Nucleus accumbens (tissue), 56 donors: ENCODE measurements at regions not wholly inside any gene's neighbourhood (a gene's known extent, or its start where the extent isn't known, plus 50 kb on each side); places are given as distances from the start of the nearest gene placed in this dataset.
A peak's percentile ranks its signal among the peaks of the same experiment; 100 is the strongest.
"Not testable (repeated sequence)": the region's sequence is repeated elsewhere in the genome, so short reads cannot be mapped to it uniquely, and the experiment has no call there.

ENCODE experiments used
- DNase-seq, 56 donors: peaks; one replicate each; lab custom pipeline; 2025; lab: John Stamatoyannopoulos, UW

DNA sequence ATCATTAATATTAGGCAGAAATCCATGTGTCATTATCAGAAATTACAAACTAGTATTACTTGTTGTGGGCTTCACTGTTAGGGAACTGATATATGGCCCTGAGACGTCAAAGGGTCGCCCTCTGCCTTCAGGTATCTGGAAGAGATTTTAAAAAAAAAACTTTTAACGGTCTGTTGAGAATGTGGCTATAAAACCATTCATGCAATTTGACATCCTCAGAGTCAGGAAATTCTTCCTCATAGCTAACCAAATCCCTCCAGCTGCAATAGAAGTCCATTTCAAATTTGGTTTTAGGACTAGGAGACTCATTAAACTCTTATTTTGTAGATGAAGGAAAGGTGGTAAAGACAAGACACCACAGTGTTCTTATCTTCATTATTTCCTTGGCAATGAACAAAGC lies 194.2 kb upstream of the NOCT start:
- no peak for DNase-seq

DNA sequence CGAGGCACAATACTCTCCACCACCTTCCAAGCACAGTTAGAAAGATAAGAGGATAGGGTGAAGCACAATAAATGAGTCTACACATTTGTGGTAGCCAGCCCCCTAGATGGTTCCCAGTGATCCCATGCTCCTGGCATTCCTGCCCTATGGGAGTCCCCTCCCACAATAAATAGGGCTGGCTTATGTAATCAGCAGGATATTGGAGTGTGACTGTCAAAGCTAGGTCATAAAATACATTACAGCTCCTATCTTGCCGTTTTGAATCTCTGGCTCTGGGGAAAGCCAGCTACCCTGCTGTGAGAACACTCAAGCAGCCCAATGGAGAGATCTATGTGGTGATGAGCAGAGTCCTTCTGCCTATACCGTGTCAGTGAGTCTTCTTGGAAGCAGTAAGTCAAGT lies 198.7 kb upstream of the NOCT start:
- DNase-seq = no peak

DNA sequence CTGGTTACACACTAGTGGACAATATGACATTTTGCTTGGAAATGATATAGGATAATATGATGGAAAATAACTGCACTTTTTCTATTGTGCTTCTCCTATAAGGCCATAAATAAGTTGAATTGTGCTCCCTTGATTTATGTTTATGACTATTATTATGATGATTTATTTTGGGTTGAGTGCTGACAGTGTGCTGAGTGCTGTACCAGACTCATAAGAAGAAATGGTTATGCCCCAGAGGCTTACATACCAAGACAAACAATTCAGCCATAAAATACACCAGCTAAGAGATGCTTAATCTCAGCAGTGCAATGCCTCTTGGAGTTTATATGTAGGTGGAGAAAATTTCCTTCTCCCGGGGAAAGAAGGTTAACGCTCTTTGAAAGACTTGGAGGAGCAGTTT lies 199.8 kb upstream of the NOCT start:
- DNase-seq = no peak

DNA sequence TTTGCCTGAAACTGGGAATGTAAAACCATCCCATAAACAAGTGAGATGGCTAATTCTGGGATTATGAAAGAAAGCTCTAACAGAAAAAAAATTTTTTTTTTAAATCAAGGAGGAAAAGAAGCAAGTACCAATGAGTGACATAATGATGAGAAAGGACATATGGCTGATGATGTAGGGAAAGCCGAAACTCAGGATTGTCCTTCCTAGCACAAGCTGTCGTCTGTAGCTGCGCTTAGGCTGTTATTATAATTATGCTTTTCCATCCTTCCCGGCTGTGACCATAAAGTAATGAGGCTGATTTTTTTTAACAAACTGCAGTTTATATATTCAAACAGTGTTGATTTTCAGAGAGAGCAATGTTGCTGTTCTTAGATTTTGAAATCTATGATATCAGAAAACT lies 209.8 kb upstream of the NOCT start:
- DNase-seq = no peak

- peak in 1 of 56 donors; percentile 1 for DNase-seq
These were observed 210.9 kb upstream of the NOCT start for GRCh38 chr4:138804711-138805110.

GRCh38 chr4:138803051-138803450 lies 212.5 kb upstream of the NOCT start:
- DNase-seq = no peak

GRCh38 chr4:138802499-138802898 lies 213.1 kb upstream of the NOCT start:
- DNase-seq = no peak

DNA sequence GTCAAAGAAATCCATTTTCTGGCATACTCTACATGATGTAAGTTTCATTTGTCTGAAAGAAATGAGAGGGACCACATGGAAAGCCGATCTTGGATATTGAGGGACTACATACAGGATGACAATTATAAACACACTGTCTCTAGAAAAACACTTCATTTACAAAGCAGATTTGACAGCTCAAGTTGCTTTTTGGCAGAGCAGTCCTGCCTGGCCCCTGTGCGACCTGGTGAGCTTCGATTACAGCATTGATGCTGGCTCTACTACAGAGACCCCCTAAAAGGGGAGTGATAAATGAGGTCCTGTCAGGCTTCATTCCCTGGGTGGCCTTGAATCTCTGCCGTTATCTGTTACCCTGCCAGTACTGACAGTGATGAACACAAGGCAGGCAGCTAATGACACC lies 215.2 kb upstream of the NOCT start:
- DNase-seq = no peak

DNA sequence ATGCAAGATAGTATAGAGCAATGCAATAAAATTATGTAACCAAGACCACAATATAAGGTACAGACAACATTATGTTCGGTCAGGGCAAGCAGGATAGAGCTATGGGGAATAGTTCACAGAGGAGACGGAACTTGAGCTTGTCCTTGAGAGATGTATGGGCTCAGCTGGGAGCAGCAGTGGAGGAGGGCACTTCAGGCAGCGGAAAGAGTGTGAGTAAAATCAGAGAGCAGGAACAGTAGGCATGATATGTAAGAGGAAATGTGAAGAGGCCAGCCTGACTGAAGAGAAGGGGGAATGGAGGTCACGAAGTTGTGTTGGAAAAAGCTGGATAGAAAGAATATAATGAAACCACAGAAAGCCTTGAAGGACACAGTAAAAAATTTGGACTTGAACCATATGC lies 217.2 kb upstream of the NOCT start:
- no peak for DNase-seq

DNA sequence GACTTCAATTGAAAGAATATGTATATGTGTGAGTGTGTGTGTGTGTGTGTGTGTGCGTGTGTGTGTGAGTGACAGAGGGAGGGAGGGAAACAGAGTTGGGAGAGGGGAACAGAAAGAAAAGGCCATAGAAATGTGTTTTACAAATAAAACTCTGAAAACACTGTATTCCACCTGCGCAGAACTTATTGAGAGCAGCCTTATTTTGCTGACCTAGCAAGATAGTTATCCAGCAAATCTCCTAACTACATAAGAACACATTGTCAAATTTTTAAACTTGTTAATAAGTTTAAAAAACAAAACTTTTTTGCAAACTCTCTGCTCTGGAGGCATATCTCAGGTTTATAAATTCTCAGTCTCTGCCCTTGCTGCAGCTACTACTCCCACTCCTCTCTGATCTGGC lies 217.9 kb upstream of the NOCT start:
- DNase-seq = no peak

DNA sequence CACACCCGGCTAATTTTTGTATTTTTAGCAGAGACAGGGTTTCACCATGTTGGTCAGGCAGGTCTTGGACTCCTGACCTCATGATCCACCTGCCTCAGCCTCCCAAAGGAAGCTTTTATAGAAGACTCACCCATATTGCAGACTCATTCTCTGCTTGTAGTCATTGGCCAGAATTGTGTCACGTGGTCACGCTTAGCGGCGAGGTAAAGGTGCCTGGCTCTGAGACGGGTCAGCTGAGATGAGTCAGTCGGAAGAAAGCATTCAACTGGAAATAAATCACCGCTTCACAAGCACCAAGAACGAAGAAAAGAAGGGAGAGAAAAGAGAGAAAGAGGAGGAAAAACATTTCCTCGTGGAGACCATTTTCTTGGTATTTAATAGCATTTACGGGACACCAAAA lies 218.8 kb upstream of the NOCT start:
- no peak for DNase-seq

DNA sequence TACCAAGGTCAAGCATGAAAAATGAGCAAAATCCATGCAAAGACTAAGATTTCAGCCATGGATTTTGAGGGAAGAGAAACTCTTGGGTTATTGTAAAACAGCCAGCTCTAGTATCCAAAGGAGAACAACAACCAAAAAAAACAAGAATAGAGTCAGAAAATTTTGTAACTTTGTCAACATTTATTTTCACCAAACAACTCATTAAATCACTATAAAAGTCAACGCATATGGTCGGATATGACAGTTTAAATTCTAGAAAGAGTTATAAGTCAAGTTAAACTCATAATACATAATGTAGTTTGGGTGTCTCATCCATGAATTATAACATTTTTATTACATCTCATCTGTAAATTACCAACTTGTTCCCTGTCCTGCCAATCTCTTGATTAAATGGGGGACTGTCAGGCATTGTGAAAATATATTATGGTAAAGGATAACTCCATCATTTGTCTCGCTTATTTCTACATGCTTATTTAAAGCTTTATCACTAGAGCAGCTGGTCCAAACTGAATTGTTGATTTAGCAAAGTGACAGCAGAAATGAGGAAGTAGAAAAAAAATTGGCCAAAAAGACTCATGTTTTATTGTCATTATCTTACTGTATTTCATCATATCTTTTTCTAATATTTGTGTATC lies 224.8 kb upstream of the NOCT start:
- no peak for DNase-seq

- no peak for DNase-seq
These were observed 225.8 kb upstream of the NOCT start for GRCh38 chr4:138789796-138790195.

- DNase-seq = no peak
These were observed 226.7 kb upstream of the NOCT start for GRCh38 chr4:138788857-138789256.

DNA sequence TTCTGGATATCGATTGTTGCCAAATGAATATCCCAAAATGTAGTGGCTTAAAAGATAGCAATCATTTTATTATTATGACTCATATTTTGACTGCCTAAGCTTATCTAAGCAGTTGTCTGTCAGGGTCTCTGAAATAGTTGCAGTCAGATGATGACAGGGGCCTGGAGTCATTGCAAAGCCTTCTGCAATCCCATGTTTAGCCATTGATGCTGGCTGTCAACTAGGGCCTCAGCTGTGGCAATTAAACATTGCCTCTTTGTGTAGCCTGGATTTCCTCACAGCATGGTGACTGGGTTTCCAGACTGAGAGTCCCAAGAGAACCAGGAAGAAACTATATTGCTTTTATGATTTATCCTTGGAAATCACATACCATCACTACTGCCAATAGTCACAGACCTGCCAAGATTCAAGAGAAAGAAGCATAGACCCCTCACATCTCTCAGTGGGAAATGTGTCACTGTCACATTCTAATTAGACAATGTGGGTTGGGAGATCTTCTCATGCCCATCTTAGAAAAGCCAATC lies 227.3 kb upstream of the NOCT start:
- no peak for DNase-seq

- DNase-seq = not testable (repeated sequence)
These were observed 235.8 kb upstream of the NOCT start for GRCh38 chr4:138779761-138780160.

- DNase-seq = peak in 4 of 56 donors; percentile 2 to 7 (median 2)
These were observed 239.7 kb upstream of the NOCT start for GRCh38 chr4:138775890-138776289.

GRCh38 chr4:138775489-138775888 lies 240.1 kb upstream of the NOCT start:
- DNase-seq = no peak

DNA sequence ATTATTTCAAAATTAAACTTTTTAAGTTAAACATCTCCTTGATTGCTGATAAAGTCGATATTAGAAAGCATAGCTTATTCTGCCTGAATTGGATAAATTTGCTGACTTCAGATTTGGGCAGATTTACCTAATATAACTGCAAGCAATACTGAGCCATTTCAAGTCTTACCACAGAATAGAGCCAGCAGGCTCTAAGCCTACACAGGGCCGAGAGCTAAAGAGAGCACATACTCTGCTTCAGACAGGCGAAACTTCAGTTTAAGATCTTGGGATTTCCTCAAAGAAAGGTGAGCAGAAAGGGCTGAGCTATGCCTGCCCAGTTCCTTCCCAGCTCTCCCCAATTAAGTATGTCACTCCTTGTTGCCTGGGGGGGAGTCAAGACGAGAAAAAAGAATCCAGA lies 240.6 kb upstream of the NOCT start:
- no peak for DNase-seq

GRCh38 chr4:138774125-138774524 lies 241.5 kb upstream of the NOCT start:
- DNase-seq = not testable (repeated sequence)

GRCh38 chr4:138773321-138773720 lies 242.3 kb upstream of the NOCT start:
- DNase-seq = no peak

- no peak for DNase-seq
These were observed 243.2 kb upstream of the NOCT start for GRCh38 chr4:138772366-138772765.

DNA sequence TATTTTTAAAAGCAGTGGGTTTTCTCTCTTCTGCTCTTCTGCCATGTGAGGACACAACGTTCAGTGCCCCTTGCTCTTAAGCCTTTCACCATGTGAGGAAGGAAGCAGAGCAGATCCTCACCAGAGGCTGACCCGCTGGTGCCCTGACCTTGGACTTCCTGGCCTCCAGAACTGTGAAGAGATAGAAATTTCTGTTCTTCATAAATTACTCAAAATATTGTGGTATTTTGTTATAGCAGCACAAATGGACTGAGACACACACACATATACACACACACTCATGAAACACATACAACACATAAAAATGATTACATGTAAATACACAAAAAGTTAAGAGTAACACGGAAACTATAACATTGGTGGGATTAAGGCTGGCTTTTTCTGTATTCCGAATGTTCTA lies 244.8 kb upstream of the NOCT start:
- no peak for DNase-seq
